Chondrocyte (in vitro differentiated cells): ENCODE measurements at regions not wholly inside any gene's neighbourhood (a gene's known extent, or its start where the extent isn't known, plus 50 kb on each side); places are given as distances from the start of the nearest gene placed in this dataset.

ENCODE experiments used
- DNase-seq: peaks from one replicate; pipeline ENCODE4 v3.0.0; 2021; ENCODE audit warnings: mixed read lengths, low spot score
- H3K27ac Mint-ChIP-seq: one replicate; pipeline ENCODE4 v1.8.0; 2021; ENCODE audit warnings: mild to moderate bottlenecking, moderate library complexity, mixed read lengths; ENCODE audit not compliant: unreplicated experiment
- H3K27me3 Mint-ChIP-seq: 2 replicates; pipeline ENCODE4 v1.8.0; 2021; ENCODE audit warnings: low read depth, mixed read lengths
- H3K36me3 Mint-ChIP-seq: 2 replicates; pipeline ENCODE4 v1.8.0; 2021; ENCODE audit warnings: low read depth, mixed read lengths
- H3K4me1 Mint-ChIP-seq: 2 replicates; pipeline ENCODE4 v1.8.0; 2021; ENCODE audit warnings: low read depth, mild to moderate bottlenecking, mixed read lengths
- H3K4me3 Mint-ChIP-seq: one replicate; pipeline ENCODE4 v1.8.0; 2021; ENCODE audit warnings: mild to moderate bottlenecking, moderate library complexity, mixed read lengths; ENCODE audit not compliant: unreplicated experiment
- H3K9me3 Mint-ChIP-seq: 2 replicates; pipeline ENCODE4 v1.8.0; 2021; ENCODE audit warnings: low read depth, mixed read lengths
- TF ChIP-seq, protein P1 (sequence below): fragments of 200-600 bp; sonication (generic); IDR thresholded peaks from 2 replicates; pipeline ENCODE4 v1.5.0; 2021; ENCODE audit warnings: antibody characterized with exemption, mild to moderate bottlenecking, moderate library complexity

DNA sequence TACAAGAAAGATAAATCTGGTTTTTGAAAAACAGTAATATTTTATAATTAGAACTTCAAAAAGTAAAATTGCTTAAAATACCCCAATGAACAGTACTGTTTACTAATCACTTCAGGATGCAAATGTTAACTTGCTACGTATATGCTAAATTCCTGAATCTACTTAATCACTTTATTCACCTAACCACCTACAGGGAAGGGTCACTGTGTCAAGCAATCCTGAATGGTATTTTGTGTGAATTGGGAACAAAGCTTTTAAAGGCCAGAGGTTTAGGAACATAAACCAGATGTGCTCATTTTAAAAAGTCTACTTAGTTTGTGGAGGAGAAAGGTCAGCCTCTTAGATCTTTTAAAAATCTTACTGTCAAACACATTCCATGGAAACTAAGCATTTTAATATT, 1143.0 kb upstream of the ADGRL2 start:
- no peak for DNase-seq
- TF ChIP-seq, protein P1, sequence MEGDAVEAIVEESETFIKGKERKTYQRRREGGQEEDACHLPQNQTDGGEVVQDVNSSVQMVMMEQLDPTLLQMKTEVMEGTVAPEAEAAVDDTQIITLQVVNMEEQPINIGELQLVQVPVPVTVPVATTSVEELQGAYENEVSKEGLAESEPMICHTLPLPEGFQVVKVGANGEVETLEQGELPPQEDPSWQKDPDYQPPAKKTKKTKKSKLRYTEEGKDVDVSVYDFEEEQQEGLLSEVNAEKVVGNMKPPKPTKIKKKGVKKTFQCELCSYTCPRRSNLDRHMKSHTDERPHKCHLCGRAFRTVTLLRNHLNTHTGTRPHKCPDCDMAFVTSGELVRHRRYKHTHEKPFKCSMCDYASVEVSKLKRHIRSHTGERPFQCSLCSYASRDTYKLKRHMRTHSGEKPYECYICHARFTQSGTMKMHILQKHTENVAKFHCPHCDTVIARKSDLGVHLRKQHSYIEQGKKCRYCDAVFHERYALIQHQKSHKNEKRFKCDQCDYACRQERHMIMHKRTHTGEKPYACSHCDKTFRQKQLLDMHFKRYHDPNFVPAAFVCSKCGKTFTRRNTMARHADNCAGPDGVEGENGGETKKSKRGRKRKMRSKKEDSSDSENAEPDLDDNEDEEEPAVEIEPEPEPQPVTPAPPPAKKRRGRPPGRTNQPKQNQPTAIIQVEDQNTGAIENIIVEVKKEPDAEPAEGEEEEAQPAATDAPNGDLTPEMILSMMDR, result no peak
- Mint-ChIP-seq H3K27me3 (no peaks in the 10 kb centered on the region), H3K9me3 (peaks cover 3% of the 10 kb centered on the region), H3K4me3 (no peak overlapping the region), H3K27ac (no peak overlapping the region), H3K4me1 (peaks cover 3% of the 10 kb centered on the region), H3K36me3 (no peaks in the 10 kb centered on the region)

DNA sequence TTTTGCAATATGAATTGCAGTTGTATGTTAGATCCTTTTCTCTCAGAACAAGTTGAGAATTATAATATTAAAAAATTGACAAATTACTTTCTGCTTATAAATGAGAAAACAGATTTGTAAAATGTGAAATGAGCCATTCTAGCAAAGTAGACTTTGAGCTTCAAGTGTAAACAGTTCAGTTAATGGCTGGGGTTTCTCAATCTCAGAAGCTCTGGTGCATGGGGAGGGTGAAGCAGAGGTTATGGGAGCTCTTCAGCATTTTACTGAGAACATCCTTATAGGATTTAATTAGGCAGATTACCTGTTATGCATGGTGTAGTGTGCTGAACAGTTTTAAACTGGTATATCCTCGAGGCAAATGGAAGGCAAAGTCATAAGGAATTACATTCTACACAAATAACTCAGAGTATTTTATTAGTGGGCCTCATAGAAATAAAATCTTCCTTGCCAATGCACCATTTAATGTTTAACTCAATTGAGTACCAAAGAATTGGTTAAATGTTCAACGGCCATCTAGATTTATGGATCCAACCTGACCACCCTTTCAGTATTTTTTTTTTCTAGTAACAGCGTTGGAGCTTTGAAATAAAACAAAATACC, 1143.6 kb upstream of the ADGRL2 start:
- Mint-ChIP-seq H3K36me3 (no peaks in the 10 kb centered on the region), H3K27me3 (no peaks in the 10 kb centered on the region)
- DNase-seq, result no peak

DNA sequence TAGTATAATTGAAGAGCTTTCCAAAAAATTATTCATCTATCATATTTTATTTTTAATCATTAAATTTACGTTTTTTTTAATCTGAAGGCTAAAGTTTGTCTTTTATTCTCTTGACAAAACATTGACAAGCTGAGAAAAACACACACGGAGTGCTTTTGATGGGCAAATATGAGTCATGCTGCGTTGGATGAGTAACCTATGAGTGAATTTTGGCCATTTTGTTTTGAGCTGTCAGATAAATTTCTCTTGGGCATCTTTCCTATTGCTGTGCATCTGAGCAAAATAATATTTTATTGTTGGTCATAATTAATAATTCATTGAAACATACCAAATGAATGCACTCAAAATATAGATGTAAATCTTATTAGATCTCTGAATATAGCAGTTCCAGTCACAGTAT, 1144.1 kb upstream of the ADGRL2 start:
- Mint-ChIP-seq H3K9me3 (peaks cover 3% of the 10 kb centered on the region), H3K27ac (no peak overlapping the region), H3K36me3 (no peaks in the 10 kb centered on the region), H3K4me1 (peaks cover 3% of the 10 kb centered on the region), H3K27me3 (no peaks in the 10 kb centered on the region), H3K4me3 (no peak overlapping the region)
- no peak for DNase-seq
- TF ChIP-seq, protein P1, result no peak

More for the DNA sequence above, 1143.6 kb upstream of the ADGRL2 start:
- H3K4me1 Mint-ChIP-seq, result peaks cover 3% of the 10 kb centered on the region
- no peak overlapping the region for H3K4me3 Mint-ChIP-seq
- H3K27ac Mint-ChIP-seq, result no peak overlapping the region
- H3K9me3 Mint-ChIP-seq, result peaks cover 3% of the 10 kb centered on the region
- TF ChIP-seq, protein P1, result no peak

DNA sequence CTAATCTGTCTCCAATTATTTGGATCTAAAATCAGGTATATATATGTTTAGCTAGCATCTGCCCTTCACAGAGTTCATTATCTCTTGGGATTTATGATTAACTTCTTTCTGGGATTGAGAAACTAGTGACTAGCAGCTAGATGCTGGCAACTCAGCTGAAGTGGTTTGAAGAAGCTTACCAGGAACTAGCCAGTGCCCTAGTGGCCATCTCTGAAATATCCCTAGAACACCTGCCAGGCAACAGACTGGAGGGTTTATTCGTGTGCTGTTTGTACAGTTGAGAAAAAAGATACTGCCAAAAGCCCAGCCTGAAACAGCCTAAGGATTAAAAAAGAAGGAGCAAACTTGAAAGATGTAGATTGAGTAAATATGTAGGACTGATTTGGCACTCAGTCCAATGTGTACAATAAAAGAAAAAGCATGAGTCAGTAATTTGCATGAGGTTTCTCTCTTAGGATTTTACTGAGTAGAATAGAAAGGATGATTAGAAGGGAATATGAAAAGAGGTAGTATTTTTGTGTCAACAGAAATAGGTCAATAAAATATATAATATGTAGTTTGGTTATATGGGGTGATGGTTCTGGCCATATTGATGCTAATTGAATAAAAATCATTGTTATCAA, 1144.6 kb upstream of the ADGRL2 start:
- Mint-ChIP-seq H3K27me3 (no peaks in the 10 kb centered on the region), H3K9me3 (peaks cover 3% of the 10 kb centered on the region), H3K36me3 (no peaks in the 10 kb centered on the region), H3K4me1 (peaks cover 3% of the 10 kb centered on the region), H3K4me3 (no peak overlapping the region), H3K27ac (no peak overlapping the region)
- DNase-seq, result no peak
- TF ChIP-seq, protein P1, result peak; percentile 66

DNA sequence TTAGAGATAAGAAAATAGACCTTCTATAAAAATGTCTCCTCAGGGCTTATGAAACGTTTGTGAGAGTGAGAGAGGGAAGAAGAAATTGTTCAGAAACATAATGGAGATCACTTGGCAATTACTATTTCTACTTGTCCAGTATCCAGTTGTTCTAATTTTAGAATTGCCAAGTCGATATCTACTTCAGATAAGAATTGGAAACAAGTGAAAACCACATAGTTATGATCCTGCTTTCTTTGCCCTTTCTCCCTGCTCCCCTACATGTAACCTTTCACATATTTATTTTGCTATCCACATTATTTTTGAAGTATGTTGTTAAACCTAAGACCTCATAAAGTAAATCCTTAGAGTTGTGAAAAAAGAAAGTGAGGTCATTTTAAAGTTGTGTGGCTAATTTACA, 1154.7 kb upstream of the ADGRL2 start:
- H3K4me1 Mint-ChIP-seq, result no peaks in the 10 kb centered on the region
- H3K4me3 Mint-ChIP-seq, result no peak overlapping the region
- H3K9me3 Mint-ChIP-seq, result no peaks in the 10 kb centered on the region
- H3K27ac Mint-ChIP-seq, result no peak overlapping the region
- TF ChIP-seq, protein P1, result no peak
- no peaks in the 10 kb centered on the region for H3K27me3 Mint-ChIP-seq
- DNase-seq, result no peak
- no peaks in the 10 kb centered on the region for H3K36me3 Mint-ChIP-seq
